Heart right ventricle (tissue), 16 donors: ENCODE measurements at regions not wholly inside any gene's neighbourhood (a gene's known extent, or its start where the extent isn't known, plus 50 kb on each side); places are given as distances from the start of the nearest gene placed in this dataset.

Source experiments
- ATAC-seq, 8 donors: fragments of 200-7000 bp; cut with Tn5 transposase; one replicate each; pipeline ENCODE4 v1.9.1; 2020; ENCODE audit warnings: mild to moderate bottlenecking in 8 of 8, moderate library complexity in 8 of 8, moderate number of reproducible peaks in 1 of 8
- DNase-seq, 2 donors: peaks; one replicate each; pipeline ENCODE4 v3.0.0-alpha.2; 2020
- H3K27ac ChIP-seq, 10 donors: fragments of 200-600 bp; sonication (generic) in 2 of 10; one replicate each; pipeline versions ENCODE4 v1.5.0 to v1.8.0; 2020 to 2022; ENCODE audit warnings: mild to moderate bottlenecking in 3 of 10
- H3K27me3 ChIP-seq, 7 donors: fragments of 200-600 bp; one replicate each; pipeline ENCODE4 v1.8.0; 2021 to 2022; ENCODE audit warnings: mild to moderate bottlenecking in 2 of 7
- H3K36me3 ChIP-seq, 9 donors: fragments of 200-600 bp; sonication (generic) in 1 of 9; one replicate each; pipeline versions ENCODE4 v1.5.0 to v1.8.0; 2020 to 2022; ENCODE audit warnings: mild to moderate bottlenecking in 2 of 9
- H3K4me1 ChIP-seq, 9 donors: fragments of 200-600 bp; sonication (generic) in 1 of 9; one replicate each; pipeline versions ENCODE4 v1.5.0 to v1.8.0; 2020 to 2022; ENCODE audit warnings: mild to moderate bottlenecking in 4 of 9
- H3K4me3 ChIP-seq, 10 donors: fragments of 200-600 bp; sonication (generic) in 2 of 10; one replicate each; pipeline versions ENCODE4 v1.5.0 to v1.8.0; 2020 to 2022; ENCODE audit warnings: mild to moderate bottlenecking in 7 of 10, moderate library complexity in 2 of 10
- H3K9me3 ChIP-seq, 11 donors: fragments of 200-600 bp in 10 of 11; sonication (generic) in 2 of 11; one replicate each; pipeline versions ENCODE4 v1.5.0 to v1.8.0; 2013 to 2022; ENCODE audit warnings: mild to moderate bottlenecking in 2 of 11, control low read depth in 1 of 11, moderate library complexity in 1 of 11
- WGBS, 2 donors: extraction: QIAGEN DNeasy Blood & Tissue Kit; methylation state at CpG; one replicate each; pipeline ENCODE4 v1.1.7; 2013; ENCODE audit warnings: inconsistent platforms in 1 of 2; 5-methylcytosine and 5-hydroxymethylcytosine counted together
- intact Hi-C, 10 donors: fragments of 100-400 bp; cut with DNase I; formaldehyde crosslinking; loops; one replicate each; pipeline versions ENCODE4 v1.11.1 to v1.14.2; 2022
- TF ChIP-seq, protein P1 (sequence below), 9 donors: fragments of 200-600 bp; sonication (generic) in 2 of 9; IDR thresholded peaks; one replicate each; pipeline versions ENCODE4 v1.5.0 to v1.8.0; 2021 to 2022; ENCODE audit warnings: antibody characterized with exemption in 9 of 9, mild to moderate bottlenecking in 5 of 9, moderate library complexity in 1 of 9
- donor health status: Arrhythmogenic right ventricular cardiomyopathy.
- donor health status: ischemic (EF 13 %, LVEDD 7.1; RV severe dilation, severe dysfunction).
- donor health status: healthy with polysubstance abuse.
- donor health status: DM: no; HTN: yes; CAD: no.
- donor health status: DM: no; HTN: no; CAD: no.
- donor health status: ischemic (EF 25% LVEDD 6.9; RV normal size, moderate dysfunction).
- donor health status: ischemic (EF 25% LVEDD 5.7; RV mildly dilated, moderate dysfunction).
- donor health status: healthy.
- donor health status: DM: yes; HTN: yes; CAD: no.
- donor health status: Ischemic cardiomyopathy.
- donor health status: ischemic (EF 35%, LVEDD 5.7; RV mildly dilated, moderate dysfunction).
- donor health status: nonischemic (EF 11% LVEDD 7.7; RV severe dilation, severe dysfunction).
- donor health status: DM: yes; HTN: yes; CAD: no.
- donor health status: PGD.
- donor health status: ischemic (EF 29% LVEDD 5.4; RV normal size, mild dysfunction).
- donor health status: nonischemic (EF 23%, LVEDD 6.1; RV moderate dilation, normal function).

DNA sequence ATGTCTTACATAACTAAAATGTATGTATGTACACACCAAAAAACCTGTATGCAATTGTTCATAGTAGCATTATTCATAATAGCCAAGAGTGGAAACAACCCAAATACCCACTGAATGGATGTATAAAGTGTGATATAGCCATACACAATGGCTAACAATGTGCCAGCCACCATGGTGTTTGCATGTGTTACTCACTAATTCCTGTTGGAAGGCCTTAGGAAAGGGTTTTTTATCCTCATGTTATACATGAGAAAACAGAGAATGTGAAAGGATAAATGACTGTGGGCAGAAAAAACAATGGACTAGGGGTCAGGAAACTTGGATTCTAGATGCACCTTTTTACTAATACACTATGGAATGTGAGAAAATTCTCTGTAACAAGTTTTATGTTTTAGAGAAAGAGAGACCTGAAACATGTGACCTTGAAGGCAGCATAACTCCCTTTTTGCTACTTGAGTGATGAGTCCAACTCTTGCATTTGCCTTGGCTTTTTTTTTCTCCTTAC is 55.7 kb downstream of the TIGD2 start:
- no peaks in the 10 kb centered on the region for H3K9me3 ChIP-seq
- TF ChIP-seq, protein P1, sequence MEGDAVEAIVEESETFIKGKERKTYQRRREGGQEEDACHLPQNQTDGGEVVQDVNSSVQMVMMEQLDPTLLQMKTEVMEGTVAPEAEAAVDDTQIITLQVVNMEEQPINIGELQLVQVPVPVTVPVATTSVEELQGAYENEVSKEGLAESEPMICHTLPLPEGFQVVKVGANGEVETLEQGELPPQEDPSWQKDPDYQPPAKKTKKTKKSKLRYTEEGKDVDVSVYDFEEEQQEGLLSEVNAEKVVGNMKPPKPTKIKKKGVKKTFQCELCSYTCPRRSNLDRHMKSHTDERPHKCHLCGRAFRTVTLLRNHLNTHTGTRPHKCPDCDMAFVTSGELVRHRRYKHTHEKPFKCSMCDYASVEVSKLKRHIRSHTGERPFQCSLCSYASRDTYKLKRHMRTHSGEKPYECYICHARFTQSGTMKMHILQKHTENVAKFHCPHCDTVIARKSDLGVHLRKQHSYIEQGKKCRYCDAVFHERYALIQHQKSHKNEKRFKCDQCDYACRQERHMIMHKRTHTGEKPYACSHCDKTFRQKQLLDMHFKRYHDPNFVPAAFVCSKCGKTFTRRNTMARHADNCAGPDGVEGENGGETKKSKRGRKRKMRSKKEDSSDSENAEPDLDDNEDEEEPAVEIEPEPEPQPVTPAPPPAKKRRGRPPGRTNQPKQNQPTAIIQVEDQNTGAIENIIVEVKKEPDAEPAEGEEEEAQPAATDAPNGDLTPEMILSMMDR (IDR thresholded peaks at IDR 0.05), result no peak
- intact Hi-C loops, result loop anchor here in 3 of 10 donors (10.0 kb wide), 2 partner anchors 268 to 728 kb away; partner anchors contain the start of gene MMRN1 (in 1 of the 3)
- H3K27ac ChIP-seq, result no peak overlapping the region
- no peaks in the 10 kb centered on the region for H3K36me3 ChIP-seq
- DNase-seq (no peak), ATAC-seq (no peak)
- no peak overlapping the region for H3K4me3 ChIP-seq
- no peaks in the 10 kb centered on the region for H3K27me3 ChIP-seq
- no peaks in the 10 kb centered on the region for H3K4me1 ChIP-seq

- Histone ChIP-seq H3K27me3 (no peaks in the 10 kb centered on the region), H3K4me1 (no peaks in the 10 kb centered on the region), H3K4me3 (no peak overlapping the region), H3K9me3 (no peaks in the 10 kb centered on the region), H3K36me3 (no peaks in the 10 kb centered on the region), H3K27ac (no peak overlapping the region)
- TF ChIP-seq, protein P1 (IDR thresholded peaks at IDR 0.05), result no peak
- ATAC-seq (no peak), DNase-seq (no peak)
- WGBS, 2 donors, result 81 to 84% methylated on average over 1 of the region's 1 CpG
- intact Hi-C loops, result no loop called here
Observed at GRCh38 chr4:89171176-89171805, 60.0 kb downstream of the TIGD2 start.

DNA sequence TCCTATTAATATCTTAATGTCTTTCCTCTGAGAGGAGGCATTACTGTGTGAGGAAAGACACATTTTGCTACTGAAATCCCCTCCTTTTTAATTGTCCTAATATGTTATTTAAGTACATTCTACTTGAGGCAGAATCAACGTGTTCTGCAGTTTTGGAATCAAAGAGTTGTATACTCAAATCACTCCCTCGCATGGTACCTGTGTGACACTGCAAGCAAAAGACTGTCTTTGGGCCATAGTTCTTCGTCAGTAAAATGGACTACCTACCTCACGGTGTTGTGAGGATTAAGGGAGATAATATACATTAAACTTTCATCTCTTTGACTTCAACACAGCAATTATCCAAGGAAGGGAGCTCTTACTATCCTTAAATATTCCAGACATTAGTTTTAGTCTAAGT is 61.5 kb downstream of the TIGD2 start:
- Histone ChIP-seq H3K27ac (no peak overlapping the region), H3K9me3 (no peaks in the 10 kb centered on the region), H3K36me3 (no peaks in the 10 kb centered on the region), H3K4me1 (no peaks in the 10 kb centered on the region), H3K4me3 (no peak overlapping the region), H3K27me3 (no peaks in the 10 kb centered on the region)
- TF ChIP-seq, protein P1 (IDR thresholded peaks at IDR 0.05), result no peak
- ATAC-seq, result no peak
- intact Hi-C loops, result no loop called here
- WGBS, 2 donors, result 70 to 78% methylated on average over 4 of the region's 4 CpGs
- no peak for DNase-seq

DNA sequence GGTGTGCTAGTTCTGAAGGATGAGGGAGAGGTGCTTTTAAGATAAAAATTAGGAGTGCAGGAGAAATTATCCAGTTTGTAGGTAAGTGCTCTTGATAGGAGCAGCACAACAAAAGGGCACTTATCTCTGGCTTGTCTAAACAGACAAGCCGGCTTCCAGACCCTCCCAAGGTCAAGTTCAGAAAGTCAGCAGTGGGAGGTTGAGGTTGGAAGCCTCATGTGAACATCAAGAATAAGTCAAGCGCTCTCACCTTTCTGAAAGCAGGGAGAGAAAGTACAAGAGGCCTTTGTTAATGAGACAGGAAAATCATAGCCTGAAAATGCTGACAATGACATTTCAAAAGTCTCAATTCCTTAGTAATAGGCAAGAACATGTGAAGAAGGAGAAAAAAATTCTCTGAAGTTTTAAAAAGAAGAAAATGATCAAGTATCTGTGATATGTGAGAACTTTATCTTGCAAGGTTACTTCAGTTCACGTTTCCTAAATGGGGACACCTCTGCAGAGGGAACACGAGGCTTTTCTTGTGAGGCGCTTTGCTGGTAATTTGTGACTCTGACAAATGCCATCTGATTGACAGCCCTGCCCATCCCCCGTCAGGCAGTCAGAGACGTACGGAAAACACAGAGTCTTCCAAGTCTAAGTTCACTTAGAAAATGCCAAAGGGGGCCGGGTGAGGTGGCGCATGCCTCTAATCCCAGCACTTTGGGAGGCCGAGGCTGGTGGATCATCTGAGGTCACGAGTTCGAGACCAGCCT is 62.2 kb downstream of the TIGD2 start:
- no peaks in the 10 kb centered on the region for H3K36me3 ChIP-seq
- ATAC-seq (no peak), DNase-seq (no peak)
- H3K9me3 ChIP-seq, result no peaks in the 10 kb centered on the region
- H3K27me3 ChIP-seq, result no peaks in the 10 kb centered on the region
- TF ChIP-seq, protein P1 (IDR thresholded peaks at IDR 0.05), result no peak
- no peaks in the 10 kb centered on the region for H3K4me1 ChIP-seq
- H3K4me3 ChIP-seq, result no peak overlapping the region
- H3K27ac ChIP-seq, result no peak overlapping the region
- intact Hi-C loops, result no loop called here
- WGBS, 2 donors, result 73 to 75% methylated on average over 13 of the region's 13 CpGs
